Suprapubic skin (tissue), 4 donors: ENCODE measurements at regions not wholly inside any gene's neighbourhood (a gene's known extent, or its start where the extent isn't known, plus 50 kb on each side); places are given as distances from the start of the nearest gene placed in this dataset.

Experiments
- DNase-seq, 2 donors: peaks; one replicate each; pipeline ENCODE4 v3.0.0-alpha.2; 2019; ENCODE audit warnings: low spot score in 2 of 2
- H3K27ac ChIP-seq: fragments of 200-600 bp; sonication (generic); one replicate; pipeline ENCODE4 v1.5.1; 2019
- H3K27me3 ChIP-seq: fragments of 200-600 bp; sonication (generic); one replicate; pipeline ENCODE4 v1.5.1; 2019
- H3K36me3 ChIP-seq: fragments of 200-600 bp; sonication (generic); one replicate; pipeline ENCODE4 v1.5.1; 2019
- H3K4me1 ChIP-seq: fragments of 200-600 bp; sonication (generic); one replicate; pipeline ENCODE4 v1.5.1; 2019
- H3K4me3 ChIP-seq: fragments of 200-600 bp; sonication (generic); one replicate; pipeline ENCODE4 v1.5.1; 2019; ENCODE audit warnings: mild to moderate bottlenecking
- H3K9me3 ChIP-seq: fragments of 200-600 bp; sonication (generic); one replicate; pipeline ENCODE4 v1.5.1; 2019
- CTCF ChIP-seq, 2 donors: fragments of 200-600 bp in 1 of 2; fragments of 450-650 bp in 1 of 2; sonication (generic) in 1 of 2; IDR thresholded peaks; one replicate each; pipeline ENCODE4 v1.5.1; 2016 to 2019; ENCODE audit warnings: antibody characterized with exemption in 2 of 2, mild to moderate bottlenecking in 1 of 2, moderate library complexity in 1 of 2
- EP300 ChIP-seq: sonication (generic); formaldehyde crosslinking; IDR thresholded peaks from one replicate; pipeline ENCODE4 v1.6.1; 2017; ENCODE audit warnings: antibody characterized with exemption
- POLR2A ChIP-seq, 2 donors: fragments of 450-650 bp; IDR thresholded peaks; one replicate each; pipeline ENCODE4 v1.6.1; 2017; ENCODE audit warnings: antibody characterized with exemption in 2 of 2, mild to moderate bottlenecking in 2 of 2, moderate library complexity in 2 of 2
- POLR2AphosphoS5 ChIP-seq, 3 donors: sonication (generic); formaldehyde crosslinking; IDR thresholded peaks; one replicate each; pipeline ENCODE4 v1.6.1; 2017; ENCODE audit warnings: antibody characterized with exemption in 3 of 3
- WGBS: methylation state at CpG from one replicate; pipeline ENCODE4 v1.1.5; 2018; 5-methylcytosine and 5-hydroxymethylcytosine counted together

GRCh38 chr1:98386675-98387440 is 274.7 kb upstream of the SNX7 start:
- WGBS = 96% methylated on average over 4 of the region's 4 CpGs
- DNase-seq = no peak
- TF ChIP-seq CTCF (IDR thresholded peaks at IDR 0.05) (no peak), POLR2A (IDR thresholded peaks at IDR 0.05) (no peak), EP300 (no peak), POLR2AphosphoS5 (IDR thresholded peaks at IDR 0.05) (no peak)

GRCh38 chr1:98385652-98386051 is 275.9 kb upstream of the SNX7 start:
- 48% methylated on average over 1 of the region's 1 CpG for WGBS
- H3K27ac ChIP-seq = no peak overlapping the region
- peaks cover 4% of the 10 kb centered on the region for H3K4me1 ChIP-seq
- H3K36me3 ChIP-seq = no peaks in the 10 kb centered on the region
- no peak for DNase-seq
- no peaks in the 10 kb centered on the region for H3K9me3 ChIP-seq
- H3K27me3 ChIP-seq = no peaks in the 10 kb centered on the region
- H3K4me3 ChIP-seq = no peak overlapping the region
- no peak for TF ChIP-seq POLR2A (IDR thresholded peaks at IDR 0.05)
- TF ChIP-seq POLR2AphosphoS5 (IDR thresholded peaks at IDR 0.05) = no peak
- no peak for TF ChIP-seq CTCF (IDR thresholded peaks at IDR 0.05)
- TF ChIP-seq EP300 = no peak

More at GRCh38 chr1:98386675-98387440, 274.7 kb upstream of the SNX7 start:
- Histone ChIP-seq H3K9me3 (no peaks in the 10 kb centered on the region), H3K36me3 (no peaks in the 10 kb centered on the region), H3K27me3 (no peaks in the 10 kb centered on the region), H3K4me3 (no peak overlapping the region), H3K27ac (no peak overlapping the region), H3K4me1 (peaks cover 4% of the 10 kb centered on the region)

- no peak for TF ChIP-seq POLR2AphosphoS5 (IDR thresholded peaks at IDR 0.05)
- TF ChIP-seq CTCF (IDR thresholded peaks at IDR 0.05) = no peak
- no peak for TF ChIP-seq EP300
- TF ChIP-seq POLR2A (IDR thresholded peaks at IDR 0.05) = no peak
- Histone ChIP-seq H3K9me3 (no peaks in the 10 kb centered on the region), H3K4me1 (peaks cover 4% of the 10 kb centered on the region), H3K4me3 (no peak overlapping the region), H3K36me3 (no peaks in the 10 kb centered on the region), H3K27me3 (no peaks in the 10 kb centered on the region), H3K27ac (no peak overlapping the region)
- 68% methylated on average over 6 of the region's 6 CpGs for WGBS
- no peak for DNase-seq
Observed at GRCh38 chr1:98384461-98385141, 276.9 kb upstream of the SNX7 start.

GRCh38 chr1:98382986-98383740 is 278.4 kb upstream of the SNX7 start:
- no peak for TF ChIP-seq POLR2A (IDR thresholded peaks at IDR 0.05)
- no peak for TF ChIP-seq CTCF (IDR thresholded peaks at IDR 0.05)
- TF ChIP-seq POLR2AphosphoS5 (IDR thresholded peaks at IDR 0.05) = no peak
- TF ChIP-seq EP300 = no peak
- H3K9me3 ChIP-seq = no peaks in the 10 kb centered on the region
- no peak overlapping the region for H3K27ac ChIP-seq
- WGBS = 59% methylated on average over 5 of the region's 5 CpGs
- H3K4me3 ChIP-seq = no peak overlapping the region
- peaks cover 2% of the 10 kb centered on the region for H3K4me1 ChIP-seq
- DNase-seq = no peak
- H3K27me3 ChIP-seq = no peaks in the 10 kb centered on the region
- H3K36me3 ChIP-seq = no peaks in the 10 kb centered on the region

- Histone ChIP-seq H3K9me3 (no peaks in the 10 kb centered on the region), H3K4me3 (no peak overlapping the region), H3K27me3 (no peaks in the 10 kb centered on the region), H3K27ac (no peak overlapping the region), H3K4me1 (no peaks in the 10 kb centered on the region), H3K36me3 (no peaks in the 10 kb centered on the region)
- TF ChIP-seq EP300 = no peak
- no peak for TF ChIP-seq POLR2AphosphoS5 (IDR thresholded peaks at IDR 0.05)
- no peak for TF ChIP-seq CTCF (IDR thresholded peaks at IDR 0.05)
- TF ChIP-seq POLR2A (IDR thresholded peaks at IDR 0.05) = no peak
- WGBS = 89% methylated on average over 2 of the region's 2 CpGs
- no peak for DNase-seq
Observed at GRCh38 chr1:98382586-98382985, 278.9 kb upstream of the SNX7 start.
